PFSK-1 (cell line): ENCODE measurements at regions not wholly inside any gene's neighbourhood (a gene's known extent, or its start where the extent isn't known, plus 50 kb on each side); places are given as distances from the start of the nearest gene placed in this dataset.

ENCODE experiments used
- FOXP2 ChIP-seq: optimal IDR thresholded peaks from 2 replicates; pipeline ENCODE3; 2011; ENCODE audit warnings: borderline replicate concordance, control low read depth, inconsistent platforms; ENCODE audit not compliant: insufficient read depth; ENCODE audit errors: extremely low read length, extremely low read depth
- POLR2AphosphoS5 ChIP-seq: IDR thresholded peaks from 2 replicates; pipeline ENCODE4 v1.6.1; 2012; ENCODE audit warnings: low read depth, mild to moderate bottlenecking, control low read depth, low read length, moderate library complexity
- REST ChIP-seq, 2 experiments: IDR thresholded peaks; 2 replicates each; pipeline versions ENCODE4 v1.6.1 to v1.8.0; 2011 to 2012; ENCODE audit warnings: low read depth in 2 of 2, low read length in 2 of 2, control low read depth in 1 of 2, inconsistent platforms in 1 of 2, mild to moderate bottlenecking in 1 of 2, moderate library complexity in 1 of 2; ENCODE audit not compliant: insufficient read depth in 1 of 2
- SIN3A ChIP-seq: IDR thresholded peaks from 2 replicates; pipeline ENCODE4 v1.6.1; 2012; ENCODE audit warnings: mild to moderate bottlenecking, low read length, moderate library complexity, borderline replicate concordance; ENCODE audit not compliant: insufficient read depth
- TAF1 ChIP-seq: IDR thresholded peaks from 2 replicates; pipeline ENCODE4 v1.6.1; 2012; ENCODE audit warnings: low read length, control low read depth, borderline replicate concordance; ENCODE audit not compliant: insufficient read depth

DNA sequence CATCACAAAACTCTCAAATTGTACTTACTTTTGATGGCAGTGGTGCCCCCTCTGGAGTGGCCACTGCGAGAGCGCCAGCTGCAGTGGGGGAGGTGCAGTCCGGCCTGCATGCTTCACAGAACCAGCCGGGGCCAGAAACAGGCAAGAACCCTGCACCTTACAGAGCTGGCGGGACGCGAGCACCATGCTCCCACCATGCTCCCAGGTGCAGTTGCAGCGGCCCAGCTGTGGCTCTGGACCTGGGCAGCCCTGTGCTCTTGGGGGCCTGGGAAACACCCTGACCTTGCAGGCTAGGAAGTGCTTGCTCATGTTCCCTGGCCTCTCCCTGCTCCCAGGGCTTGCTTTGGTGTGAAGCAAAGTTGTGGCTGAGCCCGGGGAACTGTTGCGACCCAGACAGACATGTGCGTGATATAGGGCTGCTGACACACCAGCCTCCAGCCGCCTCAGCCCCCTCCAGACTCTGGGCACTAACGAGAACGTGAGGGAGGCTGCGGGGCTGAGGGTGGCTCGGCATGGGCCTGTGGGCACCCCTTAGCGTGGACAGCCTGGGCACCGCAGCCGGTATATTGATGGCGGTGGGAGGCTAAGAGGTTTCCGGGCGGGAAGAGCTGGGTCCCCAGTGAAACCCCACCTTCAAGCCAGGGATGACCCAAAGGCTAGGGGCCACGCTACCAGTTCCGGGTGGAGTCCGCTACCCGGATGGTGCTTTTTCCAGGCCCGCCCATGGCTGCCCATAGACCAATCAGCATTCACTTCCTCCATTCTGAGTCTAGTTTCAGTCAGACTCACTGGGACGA, 1809.9 kb upstream of the ACO1 start:
- TF ChIP-seq REST (IDR thresholded peaks at IDR 0.05; ENCODE audit: insufficient read depth in 1 of 2, low read depth in 2 of 2, low read length in 2 of 2) (no peak), TAF1 (no peak), POLR2AphosphoS5 (no peak), FOXP2 (no peak), SIN3A (no peak)
